ENCODE measurements at regions not wholly inside any gene's neighbourhood (a gene's known extent, or its start where the extent isn't known, plus 50 kb on each side); places are given as distances from the start of the nearest gene placed in this dataset.
"Not testable (repeated sequence)": the region's sequence is repeated elsewhere in the genome, so short reads cannot be mapped to it uniquely, and the experiment has no call there.

GRCh38 chr2:37732412-37732811 is 61.0 kb upstream of the CDC42EP3 start:
- not testable (repeated sequence) for TF ChIP-seq CTCF (IDR thresholded peaks at IDR 0.05); SIN3A (IDR thresholded peaks at IDR 0.05; ENCODE audit: borderline replicate concordance, insufficient read depth, low read depth, low read length)
